ENCODE measurements at regions not wholly inside any gene's neighbourhood (a gene's known extent, or its start where the extent isn't known, plus 50 kb on each side); places are given as distances from the start of the nearest gene placed in this dataset.

- DNase-seq = no peak
Measured at GRCh38 chr3:13168391-13168790, 95.2 kb upstream of the IQSEC1 start.

DNA sequence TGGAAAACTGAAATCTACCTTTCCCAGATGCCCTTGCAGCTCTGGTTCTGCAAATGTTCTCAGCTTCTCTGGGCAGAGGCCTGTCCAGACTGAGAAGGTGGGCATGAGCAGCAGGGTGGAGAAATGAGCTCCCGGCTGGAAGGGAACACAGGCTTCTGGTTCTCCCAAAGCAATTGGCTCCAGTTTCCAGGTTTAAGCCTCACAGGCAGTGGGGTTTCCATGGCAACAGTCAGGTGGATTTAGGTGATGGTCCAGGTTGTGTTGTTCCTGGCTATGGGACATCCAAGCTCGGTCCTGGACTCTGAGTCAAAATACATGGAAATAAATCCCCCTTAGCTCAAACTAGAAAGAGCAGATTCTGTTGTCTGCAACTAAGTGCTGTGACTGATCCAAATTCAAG, 94.6 kb upstream of the IQSEC1 start:
- DNase-seq = no peak

GRCh38 chr3:13167064-13167743, 94.0 kb upstream of the IQSEC1 start:
- no peak for DNase-seq

- no peak for DNase-seq
Measured at GRCh38 chr3:13166243-13167063, 93.2 kb upstream of the IQSEC1 start.

GRCh38 chr3:13165576-13165975, 92.3 kb upstream of the IQSEC1 start:
- DNase-seq = no peak

- no peak for DNase-seq
Measured at GRCh38 chr3:13164893-13165492, 91.8 kb upstream of the IQSEC1 start.

DNA sequence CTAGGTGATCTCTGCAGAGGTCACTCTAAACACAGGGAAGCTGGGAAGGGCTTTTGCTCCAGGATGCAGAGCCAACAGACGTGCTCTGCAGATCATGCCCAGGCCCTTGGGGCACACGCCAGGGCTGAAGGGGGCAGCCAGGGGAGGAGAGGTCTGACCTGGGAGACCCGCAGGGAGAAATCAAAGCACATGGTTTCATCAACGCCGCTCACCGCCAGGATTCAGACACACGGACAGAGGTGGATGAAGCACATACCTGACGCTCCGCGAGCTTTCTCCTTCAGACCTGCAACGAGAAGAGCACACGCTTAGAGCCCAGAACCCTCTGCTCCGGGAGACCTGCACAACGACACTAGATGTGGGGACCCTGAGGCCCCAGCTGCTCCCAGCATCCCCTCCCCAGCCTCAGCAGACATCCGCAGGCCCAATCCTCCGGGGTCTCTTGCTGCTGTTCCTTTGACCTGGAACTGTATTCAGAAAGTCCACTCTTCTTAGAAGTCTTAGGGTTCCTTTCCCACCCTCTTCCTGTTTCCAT, 90.7 kb upstream of the IQSEC1 start:
- DNase-seq = no peak

GRCh38 chr3:13162549-13163320, 89.5 kb upstream of the IQSEC1 start:
- DNase-seq = no peak

- no peak for DNase-seq
Measured at GRCh38 chr3:13161771-13162535, 88.7 kb upstream of the IQSEC1 start.

- no peak for DNase-seq
Measured at GRCh38 chr3:13161021-13161759, 88.0 kb upstream of the IQSEC1 start.

- DNase-seq = no peak
Measured at GRCh38 chr3:13160619-13161018, 87.4 kb upstream of the IQSEC1 start.

GRCh38 chr3:13159890-13160289, 86.7 kb upstream of the IQSEC1 start:
- DNase-seq = no peak

DNA sequence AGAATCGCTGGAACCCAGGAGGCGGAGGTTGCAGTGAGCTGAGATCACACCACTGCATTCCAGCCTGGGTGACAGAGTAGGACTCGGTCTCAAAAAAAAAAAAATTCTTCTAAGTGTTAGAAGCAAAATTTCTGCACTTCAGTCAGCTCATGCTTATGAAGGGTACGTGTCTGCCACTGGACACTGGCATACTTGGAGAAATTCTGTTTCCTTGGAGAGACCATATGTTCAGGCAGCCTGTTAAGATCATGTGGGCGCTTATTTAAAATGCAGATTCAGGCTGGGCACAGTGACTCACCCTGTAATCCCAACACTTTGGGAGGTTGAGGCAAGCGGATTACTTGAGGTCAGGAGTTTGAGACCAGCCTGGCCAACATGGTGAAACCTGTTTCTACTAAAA, 85.6 kb upstream of the IQSEC1 start:
- DNase-seq = no peak

- DNase-seq = no peak
Measured at GRCh38 chr3:13158408-13158807, 85.2 kb upstream of the IQSEC1 start.

- DNase-seq = no peak
Measured at GRCh38 chr3:13157986-13158385, 84.8 kb upstream of the IQSEC1 start.

- DNase-seq = no peak
Measured at GRCh38 chr3:13152826-13153710, 79.8 kb upstream of the IQSEC1 start.

GRCh38 chr3:13150624-13151023, 77.4 kb upstream of the IQSEC1 start:
- no peak for DNase-seq

DNA sequence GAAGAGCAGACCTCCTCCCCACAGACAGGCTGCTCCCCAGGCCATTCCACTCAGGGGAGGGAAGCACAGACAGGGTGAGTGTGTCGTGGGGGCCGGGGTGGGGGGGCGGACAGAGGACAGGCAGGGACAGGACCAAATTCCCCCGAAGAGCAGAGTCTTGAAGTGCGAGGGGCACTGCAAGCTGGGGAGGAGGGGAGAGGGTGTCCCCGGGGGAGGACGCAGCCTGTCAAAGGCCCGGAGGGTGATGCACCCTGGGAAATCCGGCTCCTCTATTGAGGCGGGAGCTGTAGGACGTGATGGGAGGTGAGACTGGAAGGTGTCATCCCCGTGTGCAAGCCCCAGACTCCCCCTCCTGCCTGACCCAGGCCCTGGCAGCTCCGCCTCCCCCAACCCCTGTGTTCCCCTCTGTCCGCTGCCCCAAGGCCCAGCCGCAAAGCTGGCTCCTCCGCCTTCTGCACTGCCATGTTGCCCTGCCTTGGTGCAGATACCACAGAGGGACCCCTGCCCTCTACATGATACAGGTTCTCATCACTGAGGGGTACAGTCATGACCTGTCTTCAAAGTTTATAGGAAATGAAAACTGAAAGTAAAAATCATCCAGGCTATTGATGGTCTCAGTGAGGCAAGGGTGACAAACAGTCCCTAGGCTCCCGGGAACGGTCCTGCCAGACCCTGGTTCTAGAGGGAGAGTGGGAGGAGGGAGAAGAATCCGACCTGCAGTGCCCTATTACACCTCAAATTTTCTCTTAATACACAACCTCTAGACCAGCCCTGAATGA, 76.3 kb upstream of the IQSEC1 start:
- no peak for DNase-seq

GRCh38 chr3:13148561-13149329, 75.5 kb upstream of the IQSEC1 start:
- DNase-seq = no peak

Measured in SW 1271 (cell line).